Fibroblast of skin of left biceps (primary cell): ENCODE measurements at regions not wholly inside any gene's neighbourhood (a gene's known extent, or its start where the extent isn't known, plus 50 kb on each side); places are given as distances from the start of the nearest gene placed in this dataset.

ENCODE experiments used
- DNase-seq, 2 experiments: peaks; one replicate each; pipeline ENCODE4 v3.0.0-alpha.2; 2013; ENCODE audit warnings: low read depth in 2 of 2

- no peak for DNase-seq
Measured at GRCh38 chr11:128301756-128302155, 285.6 kb downstream of the ETS1 start.

- no peak for DNase-seq
Measured at GRCh38 chr11:128300785-128301184, 286.6 kb downstream of the ETS1 start.

GRCh38 chr11:128299132-128299726, 288.1 kb downstream of the ETS1 start:
- DNase-seq = peak; percentile 43 to 45

DNA sequence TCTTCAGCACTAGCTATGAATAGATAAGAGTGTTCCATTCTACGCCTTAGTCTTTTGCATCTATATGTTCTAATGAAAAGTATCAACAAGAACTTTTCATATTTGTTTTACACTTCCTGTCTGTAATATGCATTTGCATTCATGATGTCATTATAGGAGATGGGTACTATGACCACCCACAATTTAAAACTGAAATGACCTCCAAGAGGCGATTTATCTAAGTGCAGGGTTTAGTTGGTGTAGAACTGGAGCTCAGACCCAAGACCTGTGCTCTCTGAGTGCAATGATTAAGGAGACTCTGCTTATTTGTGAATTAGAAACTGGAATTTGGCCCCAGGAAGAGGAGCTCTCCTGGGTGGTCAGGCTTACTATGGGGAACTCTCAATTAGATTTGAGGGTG, 289.1 kb downstream of the ETS1 start:
- no peak for DNase-seq

DNA sequence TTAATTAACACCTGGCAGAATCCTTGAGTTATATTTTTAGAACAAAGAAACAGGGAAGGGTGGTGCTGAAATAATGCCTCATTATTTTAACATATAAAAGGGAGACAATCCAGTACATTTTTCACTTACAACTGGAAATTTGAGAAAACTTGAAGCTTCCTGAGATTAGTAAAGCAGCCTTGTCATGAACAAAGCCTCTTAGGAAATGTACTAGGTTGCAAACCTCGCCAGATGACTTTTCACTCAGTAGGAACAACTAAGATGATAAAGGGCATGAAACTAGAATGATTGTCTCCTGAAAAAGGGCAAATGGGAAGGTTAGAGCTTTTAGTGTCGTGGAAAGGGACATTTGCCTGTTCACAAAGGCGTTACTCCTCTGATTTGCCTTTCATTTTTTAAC, 289.6 kb downstream of the ETS1 start:
- no peak for DNase-seq

GRCh38 chr11:128297091-128297651, 290.2 kb downstream of the ETS1 start:
- no peak for DNase-seq

GRCh38 chr11:128294671-128295050, 292.7 kb downstream of the ETS1 start:
- no peak for DNase-seq

DNA sequence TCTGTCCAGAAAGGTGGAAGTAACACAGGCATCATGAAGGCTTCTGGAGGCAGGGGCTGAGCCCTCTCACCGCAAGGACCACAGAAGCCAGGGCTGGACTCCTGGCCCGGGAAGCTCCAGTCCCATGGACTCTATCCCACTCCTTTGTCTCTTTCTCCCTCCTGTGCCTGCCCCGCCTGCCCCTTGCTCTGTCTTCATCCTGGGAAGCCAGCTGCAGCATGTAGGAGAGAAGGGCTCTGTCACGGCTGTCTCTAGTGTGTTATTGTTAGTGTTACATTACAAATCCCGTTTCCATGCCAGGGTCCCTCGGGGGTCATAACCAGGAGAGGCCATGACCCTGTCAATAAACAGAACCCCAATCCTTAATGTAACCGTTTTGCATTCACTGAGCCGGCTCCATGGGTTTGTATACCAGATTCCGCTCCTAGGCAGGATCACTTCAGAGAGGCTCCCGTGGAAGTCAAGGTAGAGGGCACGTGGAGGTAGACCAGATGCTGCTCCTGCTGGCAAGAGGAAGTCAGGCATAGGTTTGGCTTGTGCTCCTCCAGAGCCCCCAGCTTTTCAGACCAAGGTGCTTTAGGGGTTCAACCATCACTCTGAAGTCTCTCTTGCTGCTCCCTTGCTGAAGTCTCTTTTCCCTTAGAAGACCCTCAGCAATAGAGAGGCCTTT, 293.2 kb downstream of the ETS1 start:
- no peak for DNase-seq

DNA sequence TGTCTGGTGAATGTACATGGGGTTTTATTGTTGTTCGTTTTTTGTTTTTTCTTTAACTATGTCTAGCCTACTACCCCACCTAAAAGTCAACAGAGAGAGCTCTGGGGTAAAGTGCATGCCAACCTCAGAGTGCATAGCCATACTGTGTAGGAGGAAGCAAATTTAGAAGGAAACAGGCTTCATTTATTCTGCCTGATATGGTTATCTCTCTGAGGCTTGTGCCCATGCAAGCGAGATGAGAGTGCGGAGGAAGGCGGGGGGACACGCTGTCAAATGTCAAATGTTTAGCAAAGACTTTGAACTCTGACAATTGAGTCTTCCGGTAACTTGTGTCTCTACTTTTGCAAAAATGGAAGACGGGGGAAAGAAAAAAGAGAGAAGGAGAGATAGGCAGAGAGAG, 295.5 kb downstream of the ETS1 start:
- no peak for DNase-seq

DNA sequence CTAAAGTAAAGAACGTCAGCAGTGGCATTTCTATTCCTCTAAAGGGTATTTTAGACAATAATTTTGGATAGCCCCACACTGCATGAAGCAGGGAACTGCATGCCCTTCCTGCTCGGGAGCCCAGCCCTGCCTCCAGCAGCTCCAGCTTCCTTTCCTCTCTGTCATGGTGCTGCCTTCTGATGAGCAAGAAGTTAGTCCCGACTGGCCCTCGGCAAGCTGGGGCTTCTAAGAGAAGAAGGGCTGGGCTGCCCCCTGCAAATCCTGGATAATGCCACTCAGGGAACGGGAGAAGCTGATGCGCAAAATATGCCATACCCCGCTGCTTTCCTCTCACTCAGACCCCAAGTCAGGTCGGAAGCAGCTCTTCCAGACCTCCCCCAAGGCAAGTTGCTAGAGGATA, 296.4 kb downstream of the ETS1 start:
- DNase-seq = no peak

- peak; percentile 58 to 68 for DNase-seq
Measured at GRCh38 chr11:128290106-128290840, 297.1 kb downstream of the ETS1 start.

GRCh38 chr11:128289048-128289447, 298.3 kb downstream of the ETS1 start:
- no peak for DNase-seq

- DNase-seq = no peak
Measured at GRCh38 chr11:128288368-128288767, 299.0 kb downstream of the ETS1 start.

- DNase-seq = no peak
Measured at GRCh38 chr11:128285321-128285720, 302.0 kb downstream of the ETS1 start.

- DNase-seq = no peak
Measured at GRCh38 chr11:128284634-128285033, 302.7 kb downstream of the ETS1 start.

GRCh38 chr11:128283451-128283850, 303.9 kb downstream of the ETS1 start:
- no peak for DNase-seq

GRCh38 chr11:128282053-128282452, 305.3 kb downstream of the ETS1 start:
- DNase-seq = no peak

DNA sequence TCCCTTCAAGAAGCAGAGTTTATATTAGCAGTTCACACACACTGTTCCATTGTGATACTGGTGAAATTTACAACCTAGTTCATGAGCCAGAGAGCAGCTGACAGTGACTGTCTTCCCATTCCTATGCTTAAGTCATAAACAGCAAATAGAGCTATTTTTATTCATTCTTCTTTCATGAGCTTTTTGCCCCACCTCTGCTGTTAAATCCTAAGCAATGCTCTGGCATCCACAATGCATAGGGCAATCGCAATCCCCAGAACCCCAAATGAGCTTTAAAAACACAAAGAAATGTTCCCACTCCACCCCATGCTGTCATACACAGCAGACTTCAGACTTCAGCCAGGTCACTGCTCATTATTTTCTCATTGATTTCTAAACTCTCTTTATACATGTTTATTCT, 307.5 kb downstream of the ETS1 start:
- DNase-seq = no peak

- no peak for DNase-seq
Measured at GRCh38 chr11:128273736-128274135, 313.6 kb downstream of the ETS1 start.

DNA sequence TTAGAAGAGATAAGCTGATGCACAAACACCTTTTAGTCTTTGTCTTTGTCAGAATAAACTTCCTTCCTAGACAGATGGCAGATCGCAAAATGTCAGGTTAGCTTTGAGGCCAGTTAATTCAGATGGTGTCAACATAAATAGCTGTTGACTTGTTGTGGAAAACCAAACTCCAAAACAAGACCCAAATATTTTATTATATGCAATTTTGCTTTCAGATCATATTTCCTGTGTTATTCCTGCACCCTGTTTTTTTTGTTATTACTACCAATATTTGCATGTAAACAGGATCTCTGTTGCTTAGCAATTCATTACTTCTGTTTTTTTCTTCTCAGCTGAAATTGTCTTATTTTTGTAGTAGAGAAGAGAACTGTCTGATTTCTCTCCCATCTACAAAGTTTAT, 316.0 kb downstream of the ETS1 start:
- DNase-seq = no peak

GRCh38 chr11:128269466-128269865, 317.9 kb downstream of the ETS1 start:
- no peak for DNase-seq

- DNase-seq = no peak
Measured at GRCh38 chr11:128266893-128267292, 320.5 kb downstream of the ETS1 start.
